Suprapubic skin (tissue), 4 donors: ENCODE measurements at regions not wholly inside any gene's neighbourhood (a gene's known extent, or its start where the extent isn't known, plus 50 kb on each side); places are given as distances from the start of the nearest gene placed in this dataset.

ENCODE experiments used
- EP300 ChIP-seq: sonication (generic); formaldehyde crosslinking; IDR thresholded peaks from one replicate; pipeline ENCODE4 v1.6.1; 2017; ENCODE audit warnings: antibody characterized with exemption
- POLR2A ChIP-seq, 2 donors: fragments of 450-650 bp; IDR thresholded peaks; one replicate each; pipeline ENCODE4 v1.6.1; 2017; ENCODE audit warnings: antibody characterized with exemption in 2 of 2, mild to moderate bottlenecking in 2 of 2, moderate library complexity in 2 of 2
- POLR2AphosphoS5 ChIP-seq, 3 donors: sonication (generic); formaldehyde crosslinking; IDR thresholded peaks; one replicate each; pipeline ENCODE4 v1.6.1; 2017; ENCODE audit warnings: antibody characterized with exemption in 3 of 3
- TF ChIP-seq, protein P1 (sequence below), 2 donors: fragments of 200-600 bp in 1 of 2; fragments of 450-650 bp in 1 of 2; sonication (generic) in 1 of 2; IDR thresholded peaks; one replicate each; pipeline ENCODE4 v1.5.1; 2016 to 2019; ENCODE audit warnings: antibody characterized with exemption in 2 of 2, mild to moderate bottlenecking in 1 of 2, moderate library complexity in 1 of 2

DNA sequence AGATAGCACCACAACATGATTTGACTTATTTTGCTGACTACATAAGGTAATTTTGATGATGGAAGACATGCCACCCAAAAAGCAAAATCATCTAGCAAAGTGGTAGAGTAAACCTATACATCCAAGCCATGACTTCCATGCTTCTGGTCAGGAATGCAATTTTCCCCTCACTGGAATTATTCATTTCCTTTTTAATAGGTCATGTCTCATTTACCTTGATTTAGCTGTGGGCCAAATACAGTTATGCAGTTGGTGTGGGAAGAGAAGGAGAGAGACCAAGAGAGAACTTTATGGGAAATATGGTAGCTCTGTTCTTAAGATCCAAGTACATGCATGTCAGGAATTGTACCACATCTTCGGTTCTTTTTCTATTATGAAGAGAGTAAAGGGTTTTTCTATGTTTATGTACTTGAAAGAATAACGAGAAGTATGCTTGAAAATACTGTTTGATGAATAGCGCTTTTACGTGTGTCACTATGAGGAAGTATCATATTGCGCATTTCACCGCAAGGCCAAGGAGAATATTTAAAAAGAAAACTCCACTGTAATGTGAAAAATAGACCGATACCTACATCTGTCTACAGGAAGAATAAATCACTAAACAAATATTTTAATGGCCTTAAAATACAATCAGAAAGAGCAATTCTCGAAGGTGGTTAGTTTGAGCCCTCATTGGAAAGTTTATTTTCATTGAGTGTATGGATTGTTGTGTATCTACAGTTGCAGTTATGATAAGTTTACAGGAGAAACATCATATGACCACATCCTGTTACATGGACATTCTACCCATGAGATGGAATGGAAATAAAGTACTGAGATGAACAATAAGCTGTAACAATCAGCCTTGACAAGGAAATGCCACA, 134.0 kb downstream of the FOXD1 start:
- no peak for TF ChIP-seq POLR2A (IDR thresholded peaks at IDR 0.05)
- TF ChIP-seq, protein P1, sequence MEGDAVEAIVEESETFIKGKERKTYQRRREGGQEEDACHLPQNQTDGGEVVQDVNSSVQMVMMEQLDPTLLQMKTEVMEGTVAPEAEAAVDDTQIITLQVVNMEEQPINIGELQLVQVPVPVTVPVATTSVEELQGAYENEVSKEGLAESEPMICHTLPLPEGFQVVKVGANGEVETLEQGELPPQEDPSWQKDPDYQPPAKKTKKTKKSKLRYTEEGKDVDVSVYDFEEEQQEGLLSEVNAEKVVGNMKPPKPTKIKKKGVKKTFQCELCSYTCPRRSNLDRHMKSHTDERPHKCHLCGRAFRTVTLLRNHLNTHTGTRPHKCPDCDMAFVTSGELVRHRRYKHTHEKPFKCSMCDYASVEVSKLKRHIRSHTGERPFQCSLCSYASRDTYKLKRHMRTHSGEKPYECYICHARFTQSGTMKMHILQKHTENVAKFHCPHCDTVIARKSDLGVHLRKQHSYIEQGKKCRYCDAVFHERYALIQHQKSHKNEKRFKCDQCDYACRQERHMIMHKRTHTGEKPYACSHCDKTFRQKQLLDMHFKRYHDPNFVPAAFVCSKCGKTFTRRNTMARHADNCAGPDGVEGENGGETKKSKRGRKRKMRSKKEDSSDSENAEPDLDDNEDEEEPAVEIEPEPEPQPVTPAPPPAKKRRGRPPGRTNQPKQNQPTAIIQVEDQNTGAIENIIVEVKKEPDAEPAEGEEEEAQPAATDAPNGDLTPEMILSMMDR (IDR thresholded peaks at IDR 0.05), result no peak
- TF ChIP-seq POLR2AphosphoS5 (IDR thresholded peaks at IDR 0.05), result no peak
- TF ChIP-seq EP300, result no peak
